GM23338 (cell line): ENCODE measurements at regions not wholly inside any gene's neighbourhood (a gene's known extent, or its start where the extent isn't known, plus 50 kb on each side); places are given as distances from the start of the nearest gene placed in this dataset.

Experiments used
- ATAC-seq: fragments of 200-7000 bp; cut with Tn5 transposase; 3 replicates; pipeline ENCODE4 v1.9.1; 2020
- DNase-seq: peaks from one replicate; pipeline ENCODE4 v3.0.0-alpha.2; 2015; ENCODE audit warnings: low spot score
- H2AFZ ChIP-seq: fragments of 200-600 bp; sonication (generic); 2 replicates; pipeline ENCODE4 v1.8.0; 2016; ENCODE audit warnings: antibody characterized with exemption, mild to moderate bottlenecking, moderate library complexity
- H3F3A ChIP-seq: fragments of 200-600 bp; sonication (generic); replicated peaks from 2 replicates; pipeline ENCODE4 v1.8.0; 2017; ENCODE audit warnings: antibody characterized with exemption, mixed run types, low read depth
- H3K27ac ChIP-seq: fragments of 200-600 bp; sonication (generic); 2 replicates; pipeline ENCODE4 v1.6.1; 2016; ENCODE audit warnings: low read depth
- H3K27me3 ChIP-seq: fragments of 200-600 bp; sonication (generic); 2 replicates; pipeline ENCODE4 v1.8.0; 2016; ENCODE audit warnings: mild to moderate bottlenecking, mixed run types, moderate library complexity; ENCODE audit not compliant: insufficient read depth
- H3K36me3 ChIP-seq: fragments of 200-600 bp; sonication (generic); 2 replicates; pipeline ENCODE4 v1.8.0; 2016; ENCODE audit warnings: mild to moderate bottlenecking; ENCODE audit not compliant: insufficient read depth
- H3K4me1 ChIP-seq: fragments of 200-600 bp; sonication (generic); 2 replicates; pipeline ENCODE4 v1.8.0; 2016; ENCODE audit warnings: mild to moderate bottlenecking, moderate library complexity; ENCODE audit not compliant: insufficient read depth
- H3K4me2 ChIP-seq: fragments of 200-600 bp; sonication (generic); 2 replicates; pipeline ENCODE4 v1.7.1; 2017; ENCODE audit warnings: mixed run types
- H3K4me3 ChIP-seq: fragments of 200-600 bp; sonication (generic); 2 replicates; pipeline ENCODE4 v1.6.1; 2016; ENCODE audit warnings: mixed run types
- H3K79me2 ChIP-seq: fragments of 200-600 bp; sonication (generic); replicated peaks from 2 replicates; pipeline ENCODE4 v1.8.0; 2017; ENCODE audit warnings: mild to moderate bottlenecking; ENCODE audit not compliant: insufficient read depth
- H3K9me2 ChIP-seq: fragments of 200-600 bp; sonication (generic); 2 replicates; pipeline ENCODE4 v1.8.0; 2017; ENCODE audit not compliant: insufficient read depth
- H4K20me1 ChIP-seq: fragments of 200-600 bp; sonication (generic); replicated peaks from 2 replicates; pipeline ENCODE4 v1.8.0; 2017; ENCODE audit warnings: mild to moderate bottlenecking; ENCODE audit not compliant: insufficient read depth
- H3K27ac Mint-ChIP-seq: 2 replicates; pipeline ENCODE4 v1.8.0; 2020; ENCODE audit warnings: inconsistent platforms, mild to moderate bottlenecking, moderate library complexity, mixed read lengths
- H3K27me3 Mint-ChIP-seq: 3 replicates; pipeline ENCODE4 v1.8.0; 2022; ENCODE audit warnings: low read depth, mild to moderate bottlenecking, moderate library complexity, mixed read lengths, inconsistent platforms; ENCODE audit not compliant: insufficient read depth, poor library complexity
- H3K36me3 Mint-ChIP-seq: 3 replicates; pipeline ENCODE4 v1.8.0; 2021; ENCODE audit warnings: low read depth, mild to moderate bottlenecking, inconsistent platforms, moderate library complexity, mixed read lengths
- H3K4me1 Mint-ChIP-seq: 3 replicates; pipeline ENCODE4 v1.8.0; 2020; ENCODE audit warnings: mild to moderate bottlenecking, inconsistent platforms, mixed read lengths
- H3K4me3 Mint-ChIP-seq: 3 replicates; pipeline ENCODE4 v1.8.0; 2021; ENCODE audit warnings: moderate library complexity, mild to moderate bottlenecking, inconsistent platforms, mixed read lengths
- H3K9me3 Mint-ChIP-seq: 3 replicates; pipeline ENCODE4 v1.8.0; 2020; ENCODE audit warnings: moderate library complexity, mild to moderate bottlenecking, inconsistent platforms, mixed read lengths
- EZH2 ChIP-seq: fragments of 200-600 bp; sonication (generic); IDR thresholded peaks from one replicate; pipeline ENCODE4 v1.8.0; 2017; ENCODE audit warnings: antibody characterized with exemption, mild to moderate bottlenecking, low read depth; ENCODE audit not compliant: unreplicated experiment
- JUNB ChIP-seq: IDR thresholded peaks from one replicate; pipeline ENCODE4 v1.6.1; 2016; ENCODE audit warnings: antibody characterized with exemption; ENCODE audit not compliant: unreplicated experiment
- NANOG ChIP-seq: IDR thresholded peaks from 2 replicates; pipeline ENCODE4 v1.6.1; 2016; ENCODE audit warnings: antibody characterized with exemption, borderline replicate concordance
- POLR2AphosphoS5 ChIP-seq: IDR thresholded peaks from 2 replicates; pipeline ENCODE4 v1.6.1; 2016; ENCODE audit warnings: antibody characterized with exemption, low read depth
- STAT1 ChIP-seq: IDR thresholded peaks from one replicate; pipeline ENCODE4 v1.6.1; 2016; ENCODE audit warnings: antibody characterized with exemption; ENCODE audit not compliant: unreplicated experiment
- ZNF114 ChIP-seq: fragments of 250-450 bp; sonication (Bioruptor Pico); IDR thresholded peaks from 2 replicates; pipeline ENCODE4 v1.5.0; 2020; ENCODE audit warnings: mild to moderate bottlenecking, moderate library complexity
- TF ChIP-seq, protein P1 (sequence below): IDR thresholded peaks from 2 replicates; pipeline ENCODE4 v1.6.1; 2016; ENCODE audit warnings: antibody characterized with exemption
- TF ChIP-seq, protein P2 (sequence below): IDR thresholded peaks from one replicate; pipeline ENCODE4 v1.6.1; 2018; ENCODE audit warnings: antibody characterized with exemption; ENCODE audit not compliant: unreplicated experiment
- TF ChIP-seq, protein P3 (sequence below), 2 experiments: fragments of 200-600 bp in 1 of 2; sonication (generic) in 1 of 2; conservative IDR thresholded peaks; 2 replicates each; pipeline versions ENCODE4 v1.5.1 to v1.6.1; 2016 to 2017; ENCODE audit warnings: antibody characterized with exemption in 2 of 2, low read depth in 2 of 2, mild to moderate bottlenecking in 2 of 2, moderate library complexity in 1 of 2

DNA sequence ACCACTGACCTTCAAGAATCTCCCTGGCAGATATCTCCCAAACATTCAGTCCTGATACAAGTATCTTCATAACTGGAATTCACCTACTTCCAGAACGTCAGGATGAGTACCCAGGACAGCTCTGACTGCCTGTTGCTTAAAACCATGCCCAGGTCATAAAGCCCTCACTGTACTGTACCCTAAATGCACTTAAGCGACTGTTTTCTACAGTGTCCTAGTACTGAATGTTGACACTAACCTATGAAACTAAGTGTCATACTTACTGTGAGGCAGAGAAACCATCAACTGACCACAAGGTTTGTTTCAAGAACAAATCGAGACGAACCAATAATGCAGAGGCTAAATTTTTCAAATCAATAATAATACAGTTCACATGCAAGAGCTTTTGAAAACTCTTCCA is 178.7 kb upstream of the NSMCE3 start:
- Mint-ChIP-seq H3K27ac (no peak overlapping the region), H3K4me1 (peaks cover 19% of the 10 kb centered on the region), H3K9me3 (no peaks in the 10 kb centered on the region; the same call in 2 of the 3 replicates), H3K36me3 (no peaks in the 10 kb centered on the region), H3K4me3 (no peak overlapping the region), H3K27me3 (peaks cover 2% of the 10 kb centered on the region)
- no peak overlapping the region for H2AFZ ChIP-seq
- no peak overlapping the region for H3K4me2 ChIP-seq
- no peaks in the 10 kb centered on the region for H3K79me2 ChIP-seq
- no peaks in the 10 kb centered on the region for H3F3A ChIP-seq
- no peaks in the 10 kb centered on the region for H3K36me3 ChIP-seq
- no peaks in the 10 kb centered on the region for H3K27me3 ChIP-seq
- ATAC-seq = no peak
- 0 out of 2 replicates have a peak, but pooled peaks cover 3% of the 10 kb centered on the region for H3K9me2 ChIP-seq
- H3K27ac ChIP-seq = no peak overlapping the region
- no peak overlapping the region for H3K4me3 ChIP-seq
- peaks cover 20% of the 10 kb centered on the region for H3K4me1 ChIP-seq
- H4K20me1 ChIP-seq = no peaks in the 10 kb centered on the region
- TF ChIP-seq ZNF114 (CRISPR knock-in tag) (no peak), EZH2 (no peak), STAT1 (no peak), NANOG (no peak), JUNB (no peak), POLR2AphosphoS5 (no peak)
- TF ChIP-seq, protein P1, sequence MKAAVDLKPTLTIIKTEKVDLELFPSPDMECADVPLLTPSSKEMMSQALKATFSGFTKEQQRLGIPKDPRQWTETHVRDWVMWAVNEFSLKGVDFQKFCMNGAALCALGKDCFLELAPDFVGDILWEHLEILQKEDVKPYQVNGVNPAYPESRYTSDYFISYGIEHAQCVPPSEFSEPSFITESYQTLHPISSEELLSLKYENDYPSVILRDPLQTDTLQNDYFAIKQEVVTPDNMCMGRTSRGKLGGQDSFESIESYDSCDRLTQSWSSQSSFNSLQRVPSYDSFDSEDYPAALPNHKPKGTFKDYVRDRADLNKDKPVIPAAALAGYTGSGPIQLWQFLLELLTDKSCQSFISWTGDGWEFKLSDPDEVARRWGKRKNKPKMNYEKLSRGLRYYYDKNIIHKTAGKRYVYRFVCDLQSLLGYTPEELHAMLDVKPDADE = no peak
- no peak for DNase-seq

DNA sequence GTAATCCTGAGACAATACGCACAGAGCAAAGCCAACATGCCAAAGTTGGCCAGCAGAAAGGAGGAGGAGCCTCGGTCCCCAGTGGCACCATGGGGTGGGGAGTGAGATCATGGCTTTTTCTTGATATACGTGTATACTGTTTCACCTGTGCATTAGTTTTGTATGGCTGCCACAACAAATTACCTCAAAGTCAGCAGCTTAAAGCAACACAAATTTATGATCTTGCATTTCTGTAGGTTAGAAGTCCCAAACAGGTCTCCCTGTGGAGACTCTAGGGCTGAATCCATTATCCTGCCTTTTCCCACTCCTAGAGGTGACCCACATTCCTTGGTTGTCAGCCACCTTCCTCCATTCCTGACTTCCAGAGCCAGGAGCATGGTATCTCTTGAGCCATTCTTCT is 176.9 kb upstream of the NSMCE3 start:
- Histone ChIP-seq H3K4me2 (no peak overlapping the region), H3K4me3 (no peak overlapping the region), H3K9me2 (0 out of 2 replicates have a peak, but pooled peaks cover 3% of the 10 kb centered on the region), H2AFZ (no peak overlapping the region), H3K27ac (no peak overlapping the region), H3K36me3 (no peaks in the 10 kb centered on the region), H3K4me1 (0 out of 2 replicates have a peak, but pooled peaks cover 1% of the 10 kb centered on the region), H3K79me2 (no peaks in the 10 kb centered on the region), H3K27me3 (no peaks in the 10 kb centered on the region), H3F3A (no peaks in the 10 kb centered on the region), H4K20me1 (no peaks in the 10 kb centered on the region)
- ATAC-seq = no peak
- Mint-ChIP-seq H3K36me3 (no peaks in the 10 kb centered on the region), H3K27ac (no peak overlapping the region), H3K9me3 (no peaks in the 10 kb centered on the region; the same call in 2 of the 3 replicates), H3K4me1 (peaks cover 4% of the 10 kb centered on the region), H3K4me3 (no peak overlapping the region), H3K27me3 (peaks cover 4% of the 10 kb centered on the region)
- DNase-seq = no peak
- TF ChIP-seq, protein P1 = no peak
- TF ChIP-seq, protein P2, sequence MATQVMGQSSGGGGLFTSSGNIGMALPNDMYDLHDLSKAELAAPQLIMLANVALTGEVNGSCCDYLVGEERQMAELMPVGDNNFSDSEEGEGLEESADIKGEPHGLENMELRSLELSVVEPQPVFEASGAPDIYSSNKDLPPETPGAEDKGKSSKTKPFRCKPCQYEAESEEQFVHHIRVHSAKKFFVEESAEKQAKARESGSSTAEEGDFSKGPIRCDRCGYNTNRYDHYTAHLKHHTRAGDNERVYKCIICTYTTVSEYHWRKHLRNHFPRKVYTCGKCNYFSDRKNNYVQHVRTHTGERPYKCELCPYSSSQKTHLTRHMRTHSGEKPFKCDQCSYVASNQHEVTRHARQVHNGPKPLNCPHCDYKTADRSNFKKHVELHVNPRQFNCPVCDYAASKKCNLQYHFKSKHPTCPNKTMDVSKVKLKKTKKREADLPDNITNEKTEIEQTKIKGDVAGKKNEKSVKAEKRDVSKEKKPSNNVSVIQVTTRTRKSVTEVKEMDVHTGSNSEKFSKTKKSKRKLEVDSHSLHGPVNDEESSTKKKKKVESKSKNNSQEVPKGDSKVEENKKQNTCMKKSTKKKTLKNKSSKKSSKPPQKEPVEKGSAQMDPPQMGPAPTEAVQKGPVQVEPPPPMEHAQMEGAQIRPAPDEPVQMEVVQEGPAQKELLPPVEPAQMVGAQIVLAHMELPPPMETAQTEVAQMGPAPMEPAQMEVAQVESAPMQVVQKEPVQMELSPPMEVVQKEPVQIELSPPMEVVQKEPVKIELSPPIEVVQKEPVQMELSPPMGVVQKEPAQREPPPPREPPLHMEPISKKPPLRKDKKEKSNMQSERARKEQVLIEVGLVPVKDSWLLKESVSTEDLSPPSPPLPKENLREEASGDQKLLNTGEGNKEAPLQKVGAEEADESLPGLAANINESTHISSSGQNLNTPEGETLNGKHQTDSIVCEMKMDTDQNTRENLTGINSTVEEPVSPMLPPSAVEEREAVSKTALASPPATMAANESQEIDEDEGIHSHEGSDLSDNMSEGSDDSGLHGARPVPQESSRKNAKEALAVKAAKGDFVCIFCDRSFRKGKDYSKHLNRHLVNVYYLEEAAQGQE = no peak
- TF ChIP-seq, protein P3, sequence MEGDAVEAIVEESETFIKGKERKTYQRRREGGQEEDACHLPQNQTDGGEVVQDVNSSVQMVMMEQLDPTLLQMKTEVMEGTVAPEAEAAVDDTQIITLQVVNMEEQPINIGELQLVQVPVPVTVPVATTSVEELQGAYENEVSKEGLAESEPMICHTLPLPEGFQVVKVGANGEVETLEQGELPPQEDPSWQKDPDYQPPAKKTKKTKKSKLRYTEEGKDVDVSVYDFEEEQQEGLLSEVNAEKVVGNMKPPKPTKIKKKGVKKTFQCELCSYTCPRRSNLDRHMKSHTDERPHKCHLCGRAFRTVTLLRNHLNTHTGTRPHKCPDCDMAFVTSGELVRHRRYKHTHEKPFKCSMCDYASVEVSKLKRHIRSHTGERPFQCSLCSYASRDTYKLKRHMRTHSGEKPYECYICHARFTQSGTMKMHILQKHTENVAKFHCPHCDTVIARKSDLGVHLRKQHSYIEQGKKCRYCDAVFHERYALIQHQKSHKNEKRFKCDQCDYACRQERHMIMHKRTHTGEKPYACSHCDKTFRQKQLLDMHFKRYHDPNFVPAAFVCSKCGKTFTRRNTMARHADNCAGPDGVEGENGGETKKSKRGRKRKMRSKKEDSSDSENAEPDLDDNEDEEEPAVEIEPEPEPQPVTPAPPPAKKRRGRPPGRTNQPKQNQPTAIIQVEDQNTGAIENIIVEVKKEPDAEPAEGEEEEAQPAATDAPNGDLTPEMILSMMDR (conservative IDR thresholded peaks at IDR 0.05; ENCODE audit: low read depth in 2 of 2) = no peak
